AG10803 (cell line): ENCODE measurements at regions not wholly inside any gene's neighbourhood (a gene's known extent, or its start where the extent isn't known, plus 50 kb on each side); places are given as distances from the start of the nearest gene placed in this dataset.

ENCODE experiments used
- DNase-seq: peaks from one replicate; pipeline ENCODE4 v3.0.0; 2010; ENCODE audit warnings: low read depth
- H3K4me3 ChIP-seq: 2 replicates; pipeline ENCODE4 v1.5.1; 2011; ENCODE audit warnings: mild to moderate bottlenecking, low read length, control low read depth
- TF ChIP-seq, protein P1 (sequence below): conservative IDR thresholded peaks from 2 replicates; pipeline ENCODE4 v1.5.1; 2011; ENCODE audit warnings: mild to moderate bottlenecking, low read length, control low read depth, inconsistent platforms

GRCh38 chr6:126475449-126475848 is 135.5 kb downstream of the CENPW start:
- no peak overlapping the region for H3K4me3 ChIP-seq
- no peak for DNase-seq
- TF ChIP-seq, protein P1, sequence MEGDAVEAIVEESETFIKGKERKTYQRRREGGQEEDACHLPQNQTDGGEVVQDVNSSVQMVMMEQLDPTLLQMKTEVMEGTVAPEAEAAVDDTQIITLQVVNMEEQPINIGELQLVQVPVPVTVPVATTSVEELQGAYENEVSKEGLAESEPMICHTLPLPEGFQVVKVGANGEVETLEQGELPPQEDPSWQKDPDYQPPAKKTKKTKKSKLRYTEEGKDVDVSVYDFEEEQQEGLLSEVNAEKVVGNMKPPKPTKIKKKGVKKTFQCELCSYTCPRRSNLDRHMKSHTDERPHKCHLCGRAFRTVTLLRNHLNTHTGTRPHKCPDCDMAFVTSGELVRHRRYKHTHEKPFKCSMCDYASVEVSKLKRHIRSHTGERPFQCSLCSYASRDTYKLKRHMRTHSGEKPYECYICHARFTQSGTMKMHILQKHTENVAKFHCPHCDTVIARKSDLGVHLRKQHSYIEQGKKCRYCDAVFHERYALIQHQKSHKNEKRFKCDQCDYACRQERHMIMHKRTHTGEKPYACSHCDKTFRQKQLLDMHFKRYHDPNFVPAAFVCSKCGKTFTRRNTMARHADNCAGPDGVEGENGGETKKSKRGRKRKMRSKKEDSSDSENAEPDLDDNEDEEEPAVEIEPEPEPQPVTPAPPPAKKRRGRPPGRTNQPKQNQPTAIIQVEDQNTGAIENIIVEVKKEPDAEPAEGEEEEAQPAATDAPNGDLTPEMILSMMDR, result no peak

DNA sequence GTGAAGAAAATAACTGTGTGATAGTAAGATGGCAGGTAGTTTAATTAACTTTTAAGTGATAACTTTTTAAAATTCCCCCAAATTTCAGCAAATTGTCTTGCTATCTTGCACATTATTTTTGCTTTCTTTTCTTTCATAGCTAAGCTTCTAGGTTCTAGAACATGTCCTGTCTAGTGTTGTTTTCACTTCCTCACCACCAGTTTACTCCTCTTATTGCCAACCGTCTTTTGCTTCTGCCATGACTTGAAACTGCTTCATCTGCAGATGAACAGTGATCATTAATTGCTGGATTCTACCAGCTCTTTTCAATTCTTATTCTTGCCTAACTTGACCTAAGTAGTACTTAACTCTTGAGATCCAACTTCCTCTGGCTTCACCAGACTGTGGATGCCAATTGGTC is 137.8 kb downstream of the CENPW start:
- DNase-seq, result no peak
- no peak overlapping the region for H3K4me3 ChIP-seq
- TF ChIP-seq, protein P1, result no peak

DNA sequence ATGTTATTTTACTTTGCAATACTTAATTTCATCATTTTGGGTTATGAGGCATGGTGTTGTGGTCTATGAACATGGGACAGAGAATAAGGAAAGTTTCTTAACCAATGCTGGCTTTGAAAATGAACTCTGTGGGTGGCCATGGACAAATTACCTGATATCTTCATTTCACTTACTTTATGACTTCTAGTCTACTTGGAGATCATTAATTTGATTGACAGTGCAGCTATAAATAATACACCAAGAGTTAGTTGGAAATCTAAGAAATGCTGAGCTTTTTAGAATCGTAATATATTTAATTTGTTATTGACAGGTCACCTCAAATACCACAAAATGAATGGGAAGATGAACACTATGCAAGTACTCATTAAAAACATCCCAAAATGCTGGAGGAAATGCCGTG is 140.4 kb downstream of the CENPW start:
- DNase-seq, result no peak
- H3K4me3 ChIP-seq, result no peak overlapping the region
- TF ChIP-seq, protein P1, result no peak

- TF ChIP-seq, protein P1, result no peak
- H3K4me3 ChIP-seq, result no peak overlapping the region
- no peak for DNase-seq
These were observed 141.4 kb downstream of the CENPW start for GRCh38 chr6:126481319-126481718.

- DNase-seq, result no peak
- no peak overlapping the region for H3K4me3 ChIP-seq
- TF ChIP-seq, protein P1, result no peak
These were observed 164.9 kb downstream of the CENPW start for GRCh38 chr6:126504792-126505191.

GRCh38 chr6:126513198-126513597 is 173.3 kb downstream of the CENPW start:
- TF ChIP-seq, protein P1, result no peak
- DNase-seq, result no peak
- H3K4me3 ChIP-seq, result no peak overlapping the region

GRCh38 chr6:126516411-126516810 is 176.5 kb downstream of the CENPW start:
- TF ChIP-seq, protein P1, result no peak
- peak; percentile 18 for DNase-seq
- H3K4me3 ChIP-seq, result no peak overlapping the region
